ENCODE measurements at regions not wholly inside any gene's neighbourhood (a gene's known extent, or its start where the extent isn't known, plus 50 kb on each side); places are given as distances from the start of the nearest gene placed in this dataset.

- no peak overlapping the region for H3K4me3 Mint-ChIP-seq (ENCODE audit: unreplicated experiment)
- H3K36me3 Mint-ChIP-seq (ENCODE audit: insufficient read depth, unreplicated experiment) = no peaks in the 10 kb centered on the region
- Histone ChIP-seq H3K9me3 (no peaks in the 10 kb centered on the region), H3K4me1 (no peaks in the 10 kb centered on the region), H3K36me3 (ENCODE audit: control insufficient read depth, insufficient read depth, low read length) (no peaks in the 10 kb centered on the region), H3K27me3 (replicated peaks; ENCODE audit: control insufficient read depth, insufficient read depth, low read length) (no peaks in the 10 kb centered on the region), H3K4me3 (ENCODE audit: low read depth, low read length) (no peak overlapping the region)
- DNase-seq = no peak
- ChIA-PET CTCF (no interaction called here), POLR2A (no interaction called here)
- H3K4me1 Mint-ChIP-seq (ENCODE audit: low read depth, unreplicated experiment) = no peaks in the 10 kb centered on the region
- H3K9me3 Mint-ChIP-seq (ENCODE audit: unreplicated experiment) = peaks cover 8% of the 10 kb centered on the region
- no peak for TF ChIP-seq CTCF (IDR thresholded peaks at IDR 0.05; ENCODE audit: insufficient read depth in 1 of 2, low read depth in 1 of 2, low read length in 1 of 2, severe bottlenecking in 1 of 2, unreplicated experiment in 1 of 2)
- no TSS peak for BruUV-seq (replicated peaks)
- no peaks in the 10 kb centered on the region for H3K27me3 Mint-ChIP-seq (ENCODE audit: insufficient read depth, unreplicated experiment)
- no peak overlapping the region for H3K27ac Mint-ChIP-seq (ENCODE audit: unreplicated experiment)
- intact Hi-C loops (cut with micrococcal nuclease; ENCODE audit: unreplicated experiment) = no loop called here
Observed at GRCh38 chr10:9885761-9886160, 1131.9 kb upstream of the CELF2 start.

GRCh38 chr10:9886772-9887171, 1130.9 kb upstream of the CELF2 start:
- peaks cover 8% of the 10 kb centered on the region for H3K9me3 Mint-ChIP-seq (ENCODE audit: unreplicated experiment)

GRCh38 chr10:9895453-9895852, 1122.2 kb upstream of the CELF2 start:
- Mint-ChIP-seq H3K36me3 (ENCODE audit: insufficient read depth, unreplicated experiment) (no peaks in the 10 kb centered on the region), H3K9me3 (ENCODE audit: unreplicated experiment) (no peaks in the 10 kb centered on the region), H3K4me1 (ENCODE audit: low read depth, unreplicated experiment) (no peaks in the 10 kb centered on the region), H3K4me3 (ENCODE audit: unreplicated experiment) (no peak overlapping the region), H3K27me3 (ENCODE audit: insufficient read depth, unreplicated experiment) (no peaks in the 10 kb centered on the region), H3K27ac (ENCODE audit: unreplicated experiment) (no peak overlapping the region)
- H3K4me3 ChIP-seq (ENCODE audit: low read depth, low read length) = no peak overlapping the region
- no peaks in the 10 kb centered on the region for H3K27me3 ChIP-seq (replicated peaks; ENCODE audit: control insufficient read depth, insufficient read depth, low read length)
- no peak for DNase-seq
- no peaks in the 10 kb centered on the region for H3K9me3 ChIP-seq
- intact Hi-C loops (cut with micrococcal nuclease; ENCODE audit: unreplicated experiment) = no loop called here
- no peak for TF ChIP-seq CTCF (IDR thresholded peaks at IDR 0.05; ENCODE audit: insufficient read depth in 1 of 2, low read depth in 1 of 2, low read length in 1 of 2, severe bottlenecking in 1 of 2, unreplicated experiment in 1 of 2)
- H3K4me1 ChIP-seq = no peaks in the 10 kb centered on the region
- no peaks in the 10 kb centered on the region for H3K36me3 ChIP-seq (ENCODE audit: control insufficient read depth, insufficient read depth, low read length)
- BruUV-seq (replicated peaks) = no TSS peak
- CTCF ChIA-PET = no interaction called here
- POLR2A ChIA-PET = no interaction called here

More at GRCh38 chr10:9886772-9887171, 1130.9 kb upstream of the CELF2 start:
- no peak for TF ChIP-seq CTCF (IDR thresholded peaks at IDR 0.05; ENCODE audit: insufficient read depth in 1 of 2, low read depth in 1 of 2, low read length in 1 of 2, severe bottlenecking in 1 of 2, unreplicated experiment in 1 of 2)
- Mint-ChIP-seq H3K4me3 (ENCODE audit: unreplicated experiment) (no peak overlapping the region), H3K27me3 (ENCODE audit: insufficient read depth, unreplicated experiment) (no peaks in the 10 kb centered on the region), H3K27ac (ENCODE audit: unreplicated experiment) (no peak overlapping the region), H3K4me1 (ENCODE audit: low read depth, unreplicated experiment) (no peaks in the 10 kb centered on the region), H3K36me3 (ENCODE audit: insufficient read depth, unreplicated experiment) (no peaks in the 10 kb centered on the region)
- intact Hi-C loops (cut with micrococcal nuclease; ENCODE audit: unreplicated experiment) = no loop called here
- Histone ChIP-seq H3K4me1 (no peaks in the 10 kb centered on the region), H3K36me3 (ENCODE audit: control insufficient read depth, insufficient read depth, low read length) (no peaks in the 10 kb centered on the region), H3K27me3 (replicated peaks; ENCODE audit: control insufficient read depth, insufficient read depth, low read length) (no peaks in the 10 kb centered on the region), H3K4me3 (ENCODE audit: low read depth, low read length) (no peak overlapping the region), H3K9me3 (no peaks in the 10 kb centered on the region)
- DNase-seq = no peak
- CTCF ChIA-PET = no interaction called here
- no TSS peak for BruUV-seq (replicated peaks)
- POLR2A ChIA-PET = no interaction called here
